HG03439 (cell line): ENCODE measurements at regions not wholly inside any gene's neighbourhood (a gene's known extent, or its start where the extent isn't known, plus 50 kb on each side); places are given as distances from the start of the nearest gene placed in this dataset.

Experiments used
- ATAC-seq: cut with Tn5 transposase; IDR thresholded peaks from one replicate; pipeline ENCODE4 v1.9.1; 2021; ENCODE audit warnings: mild to moderate bottlenecking, moderate library complexity; ENCODE audit not compliant: unreplicated experiment

- no peak for ATAC-seq
These were observed 126.6 kb downstream of the PSMG1 start for GRCh38 chr21:39056636-39057035.

- no peak for ATAC-seq
These were observed 128.0 kb downstream of the PSMG1 start for GRCh38 chr21:39055167-39055767.

- no peak for ATAC-seq
These were observed 129.2 kb downstream of the PSMG1 start for GRCh38 chr21:39054066-39054465.

- no peak for ATAC-seq
These were observed 130.1 kb downstream of the PSMG1 start for GRCh38 chr21:39053126-39053525.

- no peak for ATAC-seq
These were observed 130.5 kb downstream of the PSMG1 start for GRCh38 chr21:39052718-39053117.

GRCh38 chr21:39051588-39051949 lies 131.7 kb downstream of the PSMG1 start:
- ATAC-seq, result no peak

- ATAC-seq, result no peak
These were observed 132.2 kb downstream of the PSMG1 start for GRCh38 chr21:39050841-39051587.

- ATAC-seq, result no peak
These were observed 134.7 kb downstream of the PSMG1 start for GRCh38 chr21:39048574-39048973.

GRCh38 chr21:39048064-39048463 lies 135.2 kb downstream of the PSMG1 start:
- ATAC-seq, result no peak

GRCh38 chr21:39047046-39047445 lies 136.2 kb downstream of the PSMG1 start:
- ATAC-seq, result no peak

GRCh38 chr21:39046236-39046916 lies 136.9 kb downstream of the PSMG1 start:
- no peak for ATAC-seq

GRCh38 chr21:39041816-39042215 lies 141.4 kb downstream of the PSMG1 start:
- no peak for ATAC-seq

- no peak for ATAC-seq
These were observed 142.6 kb downstream of the PSMG1 start for GRCh38 chr21:39040494-39041110.

- ATAC-seq, result no peak
These were observed 145.3 kb downstream of the PSMG1 start for GRCh38 chr21:39037807-39038405.

- no peak for ATAC-seq
These were observed 146.7 kb downstream of the PSMG1 start for GRCh38 chr21:39036581-39036980.

GRCh38 chr21:39034590-39035536 lies 148.4 kb downstream of the PSMG1 start:
- ATAC-seq, result no peak

GRCh38 chr21:39033878-39034589 lies 149.2 kb downstream of the PSMG1 start:
- no peak for ATAC-seq

- ATAC-seq, result no peak
These were observed 153.1 kb downstream of the PSMG1 start for GRCh38 chr21:39029900-39030884.
